Osteocyte (in vitro differentiated cells): ENCODE measurements at regions not wholly inside any gene's neighbourhood (a gene's known extent, or its start where the extent isn't known, plus 50 kb on each side); places are given as distances from the start of the nearest gene placed in this dataset.

Source experiments
- DNase-seq: peaks from one replicate; pipeline ENCODE4 v3.0.0; 2021; ENCODE audit warnings: mixed read lengths; ENCODE audit not compliant: unreplicated experiment; ENCODE audit errors: extremely low spot score
- H3K27ac Mint-ChIP-seq: one replicate; pipeline ENCODE4 v1.8.0; 2021; ENCODE audit warnings: mild to moderate bottlenecking, mixed read lengths; ENCODE audit not compliant: unreplicated experiment
- H3K27me3 Mint-ChIP-seq: one replicate; pipeline ENCODE4 v1.8.0; 2021; ENCODE audit warnings: mixed read lengths; ENCODE audit not compliant: unreplicated experiment
- H3K36me3 Mint-ChIP-seq: one replicate; pipeline ENCODE4 v1.8.0; 2021; ENCODE audit warnings: mixed read lengths; ENCODE audit not compliant: unreplicated experiment
- H3K4me1 Mint-ChIP-seq: one replicate; pipeline ENCODE4 v1.8.0; 2021; ENCODE audit warnings: mixed read lengths; ENCODE audit not compliant: unreplicated experiment
- H3K4me3 Mint-ChIP-seq: one replicate; pipeline ENCODE4 v1.8.0; 2021; ENCODE audit warnings: mild to moderate bottlenecking, moderate library complexity, mixed read lengths; ENCODE audit not compliant: unreplicated experiment
- H3K9me3 Mint-ChIP-seq: one replicate; pipeline ENCODE4 v1.8.0; 2021; ENCODE audit warnings: mixed read lengths; ENCODE audit not compliant: unreplicated experiment
- CTCF ChIP-seq: fragments of 200-600 bp; sonication (generic); IDR thresholded peaks from 2 replicates; pipeline ENCODE4 v1.5.0; 2021; ENCODE audit warnings: antibody characterized with exemption, mild to moderate bottlenecking, moderate library complexity

GRCh38 chr1:239882967-239883366 is 208.7 kb upstream of the FMN2 start:
- Mint-ChIP-seq H3K27ac (no peak overlapping the region), H3K4me1 (no peaks in the 10 kb centered on the region), H3K27me3 (peaks cover 2% of the 10 kb centered on the region), H3K4me3 (no peak overlapping the region), H3K9me3 (no peaks in the 10 kb centered on the region), H3K36me3 (no peaks in the 10 kb centered on the region)
- TF ChIP-seq CTCF, result no peak
- no peak for DNase-seq

- no peaks in the 10 kb centered on the region for H3K4me1 Mint-ChIP-seq
- H3K9me3 Mint-ChIP-seq, result no peaks in the 10 kb centered on the region
- no peak for DNase-seq
- H3K4me3 Mint-ChIP-seq, result no peak overlapping the region
- H3K36me3 Mint-ChIP-seq, result no peaks in the 10 kb centered on the region
- H3K27me3 Mint-ChIP-seq, result peaks cover 4% of the 10 kb centered on the region
- TF ChIP-seq CTCF, result no peak
- H3K27ac Mint-ChIP-seq, result no peak overlapping the region
These were observed 206.9 kb upstream of the FMN2 start for GRCh38 chr1:239884796-239885195.

GRCh38 chr1:239886266-239886665 is 205.4 kb upstream of the FMN2 start:
- peaks cover 5% of the 10 kb centered on the region for H3K27me3 Mint-ChIP-seq
- H3K9me3 Mint-ChIP-seq, result no peaks in the 10 kb centered on the region
- no peak overlapping the region for H3K27ac Mint-ChIP-seq
- TF ChIP-seq CTCF, result no peak
- H3K4me1 Mint-ChIP-seq, result no peaks in the 10 kb centered on the region
- no peak overlapping the region for H3K4me3 Mint-ChIP-seq
- DNase-seq, result no peak
- H3K36me3 Mint-ChIP-seq, result no peaks in the 10 kb centered on the region

GRCh38 chr1:239888639-239889038 is 203.0 kb upstream of the FMN2 start:
- H3K9me3 Mint-ChIP-seq, result no peaks in the 10 kb centered on the region
- H3K36me3 Mint-ChIP-seq, result no peaks in the 10 kb centered on the region
- no peak overlapping the region for H3K27ac Mint-ChIP-seq
- peaks cover 13% of the 10 kb centered on the region for H3K4me1 Mint-ChIP-seq
- H3K4me3 Mint-ChIP-seq, result no peak overlapping the region
- no peak for DNase-seq
- peaks cover 5% of the 10 kb centered on the region for H3K27me3 Mint-ChIP-seq
- TF ChIP-seq CTCF, result no peak

GRCh38 chr1:239891621-239892358 is 199.9 kb upstream of the FMN2 start:
- H3K4me1 Mint-ChIP-seq, result peaks cover 18% of the 10 kb centered on the region
- H3K9me3 Mint-ChIP-seq, result no peaks in the 10 kb centered on the region
- no peak for DNase-seq
- TF ChIP-seq CTCF, result no peak
- H3K27me3 Mint-ChIP-seq, result peaks cover 17% of the 10 kb centered on the region
- H3K4me3 Mint-ChIP-seq, result no peak overlapping the region
- H3K36me3 Mint-ChIP-seq, result no peaks in the 10 kb centered on the region
- no peak overlapping the region for H3K27ac Mint-ChIP-seq
